ENCODE measurements at regions not wholly inside any gene's neighbourhood (a gene's known extent, or its start where the extent isn't known, plus 50 kb on each side); places are given as distances from the start of the nearest gene placed in this dataset.

DNA sequence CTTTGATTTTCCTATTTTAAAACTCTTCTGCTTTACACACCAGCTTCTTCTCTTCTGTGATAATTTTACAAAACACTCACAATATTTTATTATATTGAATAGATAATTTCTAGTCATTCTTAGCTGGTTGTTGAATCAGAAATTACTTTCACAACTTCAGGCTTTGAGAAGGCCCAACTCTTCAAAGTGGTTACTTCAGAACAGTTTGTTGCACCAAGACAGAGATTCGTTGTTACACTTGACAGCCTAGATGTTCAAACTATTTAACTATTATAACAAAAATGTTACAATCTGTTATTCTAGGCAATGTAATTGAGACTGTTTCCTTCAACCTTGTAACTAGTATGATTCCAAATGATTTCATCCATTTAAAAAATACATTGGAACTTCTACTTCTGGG lies 333.2 kb upstream of the CHORDC1 start:
- H3K9me3 ChIP-seq (ENCODE audit: low read depth) = no peaks in the 10 kb centered on the region
- 96% methylated on average over 1 of the region's 1 CpG for WGBS (ENCODE audit: low lambda C conversion rate, missing lambda C conversion rate)
- H3K9me2 ChIP-seq (replicated peaks; ENCODE audit: insufficient read depth) = no peaks in the 10 kb centered on the region
- H3K4me1 ChIP-seq (ENCODE audit: insufficient read depth) = no peaks in the 10 kb centered on the region
- H3K79me2 ChIP-seq = no peaks in the 10 kb centered on the region
- H3K27me3 ChIP-seq = no peaks in the 10 kb centered on the region
- no peak overlapping the region for H2AFZ ChIP-seq
- H4K20me1 ChIP-seq (ENCODE audit: insufficient read depth, poor library complexity, severe bottlenecking) = no peaks in the 10 kb centered on the region
- no peak overlapping the region for H3K4me3 ChIP-seq
- no peak overlapping the region for H3K4me2 ChIP-seq
- no peaks in the 10 kb centered on the region for H3K36me3 ChIP-seq (replicated peaks; ENCODE audit: insufficient read depth, low read depth)
- no peak for TF ChIP-seq EZH2 (IDR thresholded peaks at IDR 0.05; ENCODE audit: borderline replicate concordance)
- TF ChIP-seq EZH2phosphoT487 (IDR thresholded peaks at IDR 0.05; ENCODE audit: low read depth, severe bottlenecking, unreplicated experiment) = no peak
- TF ChIP-seq, protein P1, sequence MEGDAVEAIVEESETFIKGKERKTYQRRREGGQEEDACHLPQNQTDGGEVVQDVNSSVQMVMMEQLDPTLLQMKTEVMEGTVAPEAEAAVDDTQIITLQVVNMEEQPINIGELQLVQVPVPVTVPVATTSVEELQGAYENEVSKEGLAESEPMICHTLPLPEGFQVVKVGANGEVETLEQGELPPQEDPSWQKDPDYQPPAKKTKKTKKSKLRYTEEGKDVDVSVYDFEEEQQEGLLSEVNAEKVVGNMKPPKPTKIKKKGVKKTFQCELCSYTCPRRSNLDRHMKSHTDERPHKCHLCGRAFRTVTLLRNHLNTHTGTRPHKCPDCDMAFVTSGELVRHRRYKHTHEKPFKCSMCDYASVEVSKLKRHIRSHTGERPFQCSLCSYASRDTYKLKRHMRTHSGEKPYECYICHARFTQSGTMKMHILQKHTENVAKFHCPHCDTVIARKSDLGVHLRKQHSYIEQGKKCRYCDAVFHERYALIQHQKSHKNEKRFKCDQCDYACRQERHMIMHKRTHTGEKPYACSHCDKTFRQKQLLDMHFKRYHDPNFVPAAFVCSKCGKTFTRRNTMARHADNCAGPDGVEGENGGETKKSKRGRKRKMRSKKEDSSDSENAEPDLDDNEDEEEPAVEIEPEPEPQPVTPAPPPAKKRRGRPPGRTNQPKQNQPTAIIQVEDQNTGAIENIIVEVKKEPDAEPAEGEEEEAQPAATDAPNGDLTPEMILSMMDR (IDR thresholded peaks at IDR 0.05; ENCODE audit: poor library complexity) = no peak
- DNase-seq (ENCODE audit: low spot score) = no peak
- H3K27ac ChIP-seq = no peak overlapping the region

GRCh38 chr11:90555477-90555876 lies 332.6 kb upstream of the CHORDC1 start:
- WGBS (ENCODE audit: low lambda C conversion rate, missing lambda C conversion rate) = 85% methylated on average over 2 of the region's 2 CpGs
- H3K27me3 ChIP-seq = no peaks in the 10 kb centered on the region
- H3K4me3 ChIP-seq = no peak overlapping the region
- no peaks in the 10 kb centered on the region for H4K20me1 ChIP-seq (ENCODE audit: insufficient read depth, poor library complexity, severe bottlenecking)
- H3K27ac ChIP-seq = no peak overlapping the region
- H3K9me2 ChIP-seq (replicated peaks; ENCODE audit: insufficient read depth) = no peaks in the 10 kb centered on the region
- H2AFZ ChIP-seq = no peak overlapping the region
- TF ChIP-seq, protein P1 (IDR thresholded peaks at IDR 0.05; ENCODE audit: poor library complexity) = no peak
- TF ChIP-seq EZH2 (IDR thresholded peaks at IDR 0.05; ENCODE audit: borderline replicate concordance) = no peak
- H3K4me2 ChIP-seq = no peak overlapping the region
- no peaks in the 10 kb centered on the region for H3K36me3 ChIP-seq (replicated peaks; ENCODE audit: insufficient read depth, low read depth)
- no peaks in the 10 kb centered on the region for H3K79me2 ChIP-seq
- DNase-seq (ENCODE audit: low spot score) = no peak
- H3K9me3 ChIP-seq (ENCODE audit: low read depth) = no peaks in the 10 kb centered on the region
- no peaks in the 10 kb centered on the region for H3K4me1 ChIP-seq (ENCODE audit: insufficient read depth)

DNA sequence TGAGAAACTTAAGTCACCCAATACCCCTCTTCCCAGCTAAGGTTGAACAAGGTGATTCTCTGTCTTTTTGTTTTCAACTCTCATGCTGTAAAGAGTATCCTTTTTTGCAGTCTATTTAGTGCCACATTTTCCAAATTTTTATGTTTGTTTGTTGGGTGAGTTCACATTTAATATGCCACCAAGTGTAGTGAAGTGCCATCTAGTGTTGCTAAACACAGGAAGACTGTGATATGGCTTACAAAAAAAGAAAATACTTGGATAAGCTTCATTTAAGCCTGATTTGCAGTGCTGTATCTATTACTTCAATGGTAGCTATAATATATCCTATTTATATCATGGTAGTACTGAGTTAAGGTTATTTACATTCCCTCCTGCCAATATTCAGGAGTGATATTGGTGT lies 319.2 kb upstream of the CHORDC1 start:
- Histone ChIP-seq H3K27ac (no peak overlapping the region), H3K79me2 (no peaks in the 10 kb centered on the region), H3K36me3 (replicated peaks; ENCODE audit: insufficient read depth, low read depth) (no peaks in the 10 kb centered on the region), H2AFZ (no peak overlapping the region), H4K20me1 (ENCODE audit: insufficient read depth, poor library complexity, severe bottlenecking) (no peaks in the 10 kb centered on the region), H3K4me3 (no peak overlapping the region), H3K4me1 (ENCODE audit: insufficient read depth) (no peaks in the 10 kb centered on the region), H3K4me2 (no peak overlapping the region), H3K27me3 (no peaks in the 10 kb centered on the region), H3K9me3 (ENCODE audit: low read depth) (no peaks in the 10 kb centered on the region), H3K9me2 (replicated peaks; ENCODE audit: insufficient read depth) (no peaks in the 10 kb centered on the region)
- TF ChIP-seq, protein P1 (IDR thresholded peaks at IDR 0.05; ENCODE audit: poor library complexity) = no peak
- no peak for TF ChIP-seq EZH2phosphoT487 (IDR thresholded peaks at IDR 0.05; ENCODE audit: low read depth, severe bottlenecking, unreplicated experiment)
- no peak for TF ChIP-seq EZH2 (IDR thresholded peaks at IDR 0.05; ENCODE audit: borderline replicate concordance)
- DNase-seq (ENCODE audit: low spot score) = no peak

DNA sequence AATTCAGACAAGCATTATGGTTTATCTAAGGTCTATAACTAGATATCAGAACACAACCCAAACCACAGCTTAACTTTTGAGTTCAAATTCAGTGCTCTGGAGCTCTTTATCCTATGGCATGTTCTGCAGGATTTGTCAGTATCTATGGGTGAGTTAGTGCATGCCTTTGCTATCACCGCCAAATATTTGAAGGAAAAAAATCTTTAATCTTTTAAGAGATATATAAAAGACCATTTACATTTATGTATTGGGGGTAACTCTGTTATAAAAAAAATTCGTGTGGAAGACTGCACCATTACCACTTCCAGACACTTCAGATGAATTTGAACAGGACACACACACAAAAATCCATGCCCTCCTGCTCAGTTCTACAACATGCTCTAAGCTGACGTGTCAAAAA lies 313.5 kb upstream of the CHORDC1 start:
- no peak for DNase-seq (ENCODE audit: low spot score)
- H3K9me3 ChIP-seq (ENCODE audit: low read depth) = no peaks in the 10 kb centered on the region
- H3K79me2 ChIP-seq = no peaks in the 10 kb centered on the region
- no peaks in the 10 kb centered on the region for H3K36me3 ChIP-seq (replicated peaks; ENCODE audit: insufficient read depth, low read depth)
- no peak overlapping the region for H2AFZ ChIP-seq
- no peaks in the 10 kb centered on the region for H4K20me1 ChIP-seq (ENCODE audit: insufficient read depth, poor library complexity, severe bottlenecking)
- H3K27me3 ChIP-seq = no peaks in the 10 kb centered on the region
- H3K27ac ChIP-seq = no peak overlapping the region
- no peaks in the 10 kb centered on the region for H3K4me1 ChIP-seq (ENCODE audit: insufficient read depth)
- no peaks in the 10 kb centered on the region for H3K9me2 ChIP-seq (replicated peaks; ENCODE audit: insufficient read depth)
- peak overlapping the region; percentile 24 for H3K4me2 ChIP-seq
- TF ChIP-seq EZH2phosphoT487 (IDR thresholded peaks at IDR 0.05; ENCODE audit: low read depth, severe bottlenecking, unreplicated experiment) (no peak), EZH2 (IDR thresholded peaks at IDR 0.05; ENCODE audit: borderline replicate concordance) (no peak)
- TF ChIP-seq, protein P1 (IDR thresholded peaks at IDR 0.05; ENCODE audit: poor library complexity) = no peak
- 55% methylated on average over 3 of the region's 3 CpGs for WGBS (ENCODE audit: low lambda C conversion rate, missing lambda C conversion rate)
- H3K4me3 ChIP-seq = no peak overlapping the region

Measured in hepatocyte (in vitro differentiated cells).